Caco-2 (cell line): ENCODE measurements at regions not wholly inside any gene's neighbourhood (a gene's known extent, or its start where the extent isn't known, plus 50 kb on each side); places are given as distances from the start of the nearest gene placed in this dataset.
"Not testable (repeated sequence)": the region's sequence is repeated elsewhere in the genome, so short reads cannot be mapped to it uniquely, and the experiment has no call there.

Experiments
- BruUV-seq: library from RNA; stranded (reverse); fragments of 400-500 nt; replicated peaks from 2 replicates; lab custom pipeline; 2021; lab: Mats Ljungman, UMichigan
- CTCF ChIA-PET: fragments of 300-600 bp; sonication (Branson Sonifier 250); formaldehyde crosslinking; loops from one replicate; lab custom pipeline; 2022; ENCODE audit warnings: antibody characterized with exemption; lab: Charles Lee
- POLR2A ChIA-PET: fragments of 300-600 bp; sonication (Branson Sonifier 250); formaldehyde crosslinking; loops from one replicate; lab custom pipeline; 2022; ENCODE audit warnings: antibody characterized with exemption; lab: Charles Lee
- DNase-seq, 2 experiments: peaks; one replicate each; pipeline versions ENCODE4 v3.0.0 to v3.0.0-alpha.2; 2020 to 2022
- H3K27me3 ChIP-seq: replicated peaks from 2 replicates; pipeline ENCODE4 v1.6.0; 2011; ENCODE audit warnings: low read length; ENCODE audit not compliant: control insufficient read depth, insufficient read depth
- H3K36me3 ChIP-seq: 2 replicates; pipeline ENCODE4 v1.5.1; 2011; ENCODE audit warnings: low read length; ENCODE audit not compliant: control insufficient read depth, insufficient read depth
- H3K4me1 ChIP-seq: fragments of 250-450 bp; sonication (Bioruptor Pico); 2 replicates; pipeline ENCODE4 v1.5.1; 2020; ENCODE audit warnings: mild to moderate bottlenecking
- H3K4me3 ChIP-seq: 2 replicates; pipeline ENCODE4 v1.5.1; 2011; ENCODE audit warnings: low read depth, mild to moderate bottlenecking, control low read depth, low read length
- H3K9me3 ChIP-seq: fragments of 250-450 bp; sonication (Bioruptor Pico); 2 replicates; pipeline ENCODE4 v1.5.1; 2020; ENCODE audit warnings: mild to moderate bottlenecking, moderate library complexity
- H3K27ac Mint-ChIP-seq: one replicate; pipeline ENCODE4 v1.8.0; 2022; ENCODE audit warnings: mixed read lengths; ENCODE audit not compliant: unreplicated experiment
- H3K27me3 Mint-ChIP-seq: one replicate; pipeline ENCODE4 v1.8.0; 2022; ENCODE audit warnings: mixed read lengths; ENCODE audit not compliant: insufficient read depth, unreplicated experiment
- H3K36me3 Mint-ChIP-seq: one replicate; pipeline ENCODE4 v1.8.0; 2022; ENCODE audit warnings: mild to moderate bottlenecking, mixed read lengths; ENCODE audit not compliant: insufficient read depth, unreplicated experiment
- H3K4me1 Mint-ChIP-seq: one replicate; pipeline ENCODE4 v1.8.0; 2022; ENCODE audit warnings: low read depth, mixed read lengths; ENCODE audit not compliant: unreplicated experiment
- H3K4me3 Mint-ChIP-seq: one replicate; pipeline ENCODE4 v1.8.0; 2022; ENCODE audit warnings: mild to moderate bottlenecking, moderate library complexity, mixed read lengths; ENCODE audit not compliant: unreplicated experiment
- H3K9me3 Mint-ChIP-seq: one replicate; pipeline ENCODE4 v1.8.0; 2022; ENCODE audit warnings: mixed read lengths; ENCODE audit not compliant: unreplicated experiment
- CTCF ChIP-seq, 2 experiments: fragments of 200-600 bp in 1 of 2; IDR thresholded peaks; 1 replicate in 1 of 2; 2 replicates in 1 of 2; pipeline versions ENCODE4 v1.5.1 to v1.8.0; 2011 to 2022; ENCODE audit warnings: antibody characterized with exemption in 1 of 2, control low read depth in 1 of 2, inconsistent platforms in 1 of 2, low read depth in 1 of 2, low read length in 1 of 2, mild to moderate bottlenecking in 1 of 2, moderate library complexity in 1 of 2; ENCODE audit not compliant: insufficient read depth in 1 of 2, severe bottlenecking in 1 of 2, unreplicated experiment in 1 of 2
- intact Hi-C: fragments of 100-400 bp; cut with micrococcal nuclease; formaldehyde crosslinking; loops from one replicate; pipeline ENCODE4 v1.10.0; 2022; ENCODE audit not compliant: unreplicated experiment

GRCh38 chr7:142579946-142580345 is 169.3 kb upstream of the PRSS1 start:
- BruUV-seq, result no TSS peak
- ChIA-PET POLR2A (no interaction called here), CTCF (no interaction called here)

GRCh38 chr7:142575351-142575750 is 173.9 kb upstream of the PRSS1 start:
- H3K4me1 Mint-ChIP-seq, BruUV-seq, DNase-seq, H3K4me3 Mint-ChIP-seq, intact Hi-C loops, H3K36me3 Mint-ChIP-seq, H3K36me3 ChIP-seq, CTCF ChIA-PET, POLR2A ChIA-PET, H3K4me3 ChIP-seq, H3K4me1 ChIP-seq, H3K9me3 ChIP-seq, H3K27ac Mint-ChIP-seq, H3K27me3 ChIP-seq: not testable (repeated sequence)
- Mint-ChIP-seq H3K27me3 (peaks cover 11% of the 10 kb centered on the region), H3K9me3 (peaks cover 11% of the 10 kb centered on the region)

More at GRCh38 chr7:142579946-142580345, 169.3 kb upstream of the PRSS1 start:
- peaks cover 7% of the 10 kb centered on the region for H3K4me1 Mint-ChIP-seq
- no peak for DNase-seq
- no peaks in the 10 kb centered on the region for H3K9me3 Mint-ChIP-seq
- no peak for TF ChIP-seq CTCF (IDR thresholded peaks at IDR 0.05; ENCODE audit: insufficient read depth in 1 of 2, low read depth in 1 of 2, low read length in 1 of 2, severe bottlenecking in 1 of 2, unreplicated experiment in 1 of 2)
- H3K27ac Mint-ChIP-seq, result no peak overlapping the region
- H3K36me3 Mint-ChIP-seq, result no peaks in the 10 kb centered on the region
- intact Hi-C loops, result no loop called here
- Histone ChIP-seq H3K27me3 (no peaks in the 10 kb centered on the region), H3K4me3 (no peak overlapping the region), H3K36me3 (no peaks in the 10 kb centered on the region), H3K9me3 (0 out of 2 replicates have a peak, but pooled peaks cover 2% of the 10 kb centered on the region), H3K4me1 (peaks cover 5% of the 10 kb centered on the region; the same call in 1 of the 2 replicates)
- H3K27me3 Mint-ChIP-seq, result peaks cover 4% of the 10 kb centered on the region
- H3K4me3 Mint-ChIP-seq, result no peak overlapping the region

- Histone ChIP-seq H3K9me3 (no peaks in the 10 kb centered on the region), H3K4me3 (no peak overlapping the region), H3K36me3 (no peaks in the 10 kb centered on the region), H3K27me3 (no peaks in the 10 kb centered on the region), H3K4me1 (no peaks in the 10 kb centered on the region)
- H3K9me3 Mint-ChIP-seq, result peaks cover 11% of the 10 kb centered on the region
- intact Hi-C loops, result no loop called here
- peaks cover 7% of the 10 kb centered on the region for H3K27me3 Mint-ChIP-seq
- POLR2A ChIA-PET, result no interaction called here
- no peaks in the 10 kb centered on the region for H3K4me1 Mint-ChIP-seq
- no peak overlapping the region for H3K27ac Mint-ChIP-seq
- CTCF ChIA-PET, result interaction anchor here (1.3 kb wide), 1 partner anchor 36 kb away, joined by 3 read pairs; no protein-coding TSS in a partner anchor
- DNase-seq, result no peak
- no peaks in the 10 kb centered on the region for H3K36me3 Mint-ChIP-seq
- no TSS peak for BruUV-seq
- TF ChIP-seq CTCF (IDR thresholded peaks at IDR 0.05; ENCODE audit: insufficient read depth in 1 of 2, low read depth in 1 of 2, low read length in 1 of 2, severe bottlenecking in 1 of 2, unreplicated experiment in 1 of 2), result no peak
- no peak overlapping the region for H3K4me3 Mint-ChIP-seq
Measured at GRCh38 chr7:142571581-142571980, 177.7 kb upstream of the PRSS1 start.
